GM19328 (cell line): ENCODE measurements at regions not wholly inside any gene's neighbourhood (a gene's known extent, or its start where the extent isn't known, plus 50 kb on each side); places are given as distances from the start of the nearest gene placed in this dataset.
"Not testable (repeated sequence)": the region's sequence is repeated elsewhere in the genome, so short reads cannot be mapped to it uniquely, and the experiment has no call there.

Experiments used
- ATAC-seq: cut with Tn5 transposase; IDR thresholded peaks from one replicate; pipeline ENCODE4 v1.9.1; 2021; ENCODE audit warnings: mild to moderate bottlenecking, moderate library complexity; ENCODE audit not compliant: unreplicated experiment

DNA sequence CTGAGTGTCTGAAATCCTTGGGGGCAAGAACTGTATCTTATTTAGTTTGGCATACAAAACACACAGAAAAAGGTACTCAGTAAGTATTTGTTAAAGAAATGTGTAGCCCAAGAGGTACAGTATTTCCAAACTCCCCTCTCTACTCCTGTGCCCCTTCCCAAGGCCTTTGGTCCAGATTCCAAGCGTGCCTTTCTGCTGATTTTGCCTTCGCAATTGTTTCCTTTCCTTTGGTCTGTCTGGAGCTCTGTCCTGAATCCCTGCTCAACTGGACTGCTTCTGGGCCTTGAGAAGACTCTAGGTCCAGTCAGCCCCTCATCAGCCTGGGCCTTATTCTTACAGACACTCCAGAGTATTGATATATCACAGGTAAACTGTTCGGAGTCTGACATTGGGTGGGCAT, 122.2 kb upstream of the SYNCRIP start:
- no peak for ATAC-seq

DNA sequence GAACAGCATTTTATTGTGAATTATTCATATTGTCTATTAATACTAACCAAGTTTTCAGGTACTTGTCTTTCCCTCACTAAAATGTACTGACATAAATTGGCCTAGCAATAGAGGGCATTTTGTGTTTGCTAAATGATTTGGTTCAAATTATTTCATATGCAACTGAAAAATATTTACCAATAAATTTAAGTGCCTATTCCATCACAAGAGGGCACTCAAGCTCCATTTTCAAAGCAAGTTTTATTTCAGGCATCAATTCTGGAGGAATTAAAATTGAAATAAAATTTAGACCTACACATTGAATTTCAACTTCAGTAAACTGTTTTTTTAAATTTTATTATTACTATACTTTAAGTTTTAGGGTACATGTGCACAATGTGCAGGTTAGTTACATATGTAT, 114.3 kb upstream of the SYNCRIP start:
- ATAC-seq, result no peak

DNA sequence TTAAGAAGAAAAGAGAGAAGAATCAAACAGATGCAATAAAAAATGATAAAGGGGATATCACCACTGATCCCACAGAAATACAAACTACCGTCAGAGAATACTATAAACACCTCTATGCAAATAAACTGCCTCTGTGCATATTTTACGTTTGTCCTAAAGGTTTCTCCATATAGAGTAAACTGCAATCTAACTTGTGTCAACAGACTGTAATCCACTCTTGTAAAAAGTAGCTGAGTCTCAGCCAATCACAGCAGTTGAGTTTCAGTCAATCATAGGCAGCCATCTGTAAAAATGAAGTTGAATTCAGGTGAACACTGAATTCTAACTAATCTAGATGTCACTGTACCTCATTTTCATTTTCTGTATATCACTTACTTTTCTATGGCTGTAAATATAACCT, 112.2 kb upstream of the SYNCRIP start:
- ATAC-seq, result no peak

- ATAC-seq, result no peak
Observed at GRCh38 chr6:85752602-85753001, 109.9 kb upstream of the SYNCRIP start.

DNA sequence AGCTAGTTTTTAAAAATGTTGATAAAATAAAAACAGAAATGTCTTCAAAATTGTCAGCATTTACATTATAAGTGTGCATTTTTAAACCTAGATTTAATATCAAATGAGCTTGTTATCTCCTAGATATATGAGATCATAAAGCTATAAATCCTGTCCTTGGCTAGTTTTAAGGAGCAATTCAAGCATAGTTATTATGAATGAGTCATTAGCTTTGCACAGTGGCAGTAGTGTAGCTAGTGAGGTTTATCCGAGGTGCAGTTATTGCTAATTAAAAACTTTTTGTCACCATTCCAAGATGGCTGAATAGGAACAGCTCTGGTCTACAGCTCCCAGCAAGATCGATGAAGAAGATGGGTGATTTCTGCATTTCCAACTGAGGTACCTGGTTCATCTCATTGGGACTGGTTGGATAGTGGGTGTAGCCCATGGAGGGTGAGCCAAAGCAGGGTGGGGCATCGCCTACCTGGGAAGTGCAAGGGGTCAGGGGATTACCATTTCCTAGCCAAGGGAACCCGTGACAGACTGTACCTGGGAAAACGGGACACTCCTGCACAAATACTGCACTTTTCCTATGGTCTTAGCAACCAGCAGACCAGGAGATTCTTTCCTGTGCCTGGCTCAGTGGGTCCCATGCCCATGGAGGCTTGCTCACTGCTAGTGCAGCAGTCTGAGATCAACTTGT, 108.8 kb upstream of the SYNCRIP start:
- no peak for ATAC-seq

DNA sequence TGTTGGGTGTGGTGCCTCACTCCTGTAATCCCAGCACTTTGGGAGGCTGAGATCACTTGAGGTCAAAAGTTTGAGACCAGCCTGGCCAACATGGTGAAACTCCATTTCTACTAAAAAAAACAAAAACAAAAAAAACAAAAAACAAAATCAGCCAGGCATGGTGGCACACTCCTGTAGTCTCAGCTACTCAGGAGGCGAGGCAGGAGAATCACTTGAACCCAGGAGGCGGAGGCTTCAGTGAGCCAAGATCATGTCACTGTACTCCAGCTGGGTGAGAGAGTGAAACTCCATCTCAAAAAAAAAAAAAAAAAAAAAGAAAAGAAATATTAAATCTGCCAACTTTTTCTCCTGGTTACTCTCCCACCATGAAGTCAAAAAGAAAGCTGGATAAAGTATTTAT, 107.5 kb upstream of the SYNCRIP start:
- not testable (repeated sequence) for ATAC-seq

DNA sequence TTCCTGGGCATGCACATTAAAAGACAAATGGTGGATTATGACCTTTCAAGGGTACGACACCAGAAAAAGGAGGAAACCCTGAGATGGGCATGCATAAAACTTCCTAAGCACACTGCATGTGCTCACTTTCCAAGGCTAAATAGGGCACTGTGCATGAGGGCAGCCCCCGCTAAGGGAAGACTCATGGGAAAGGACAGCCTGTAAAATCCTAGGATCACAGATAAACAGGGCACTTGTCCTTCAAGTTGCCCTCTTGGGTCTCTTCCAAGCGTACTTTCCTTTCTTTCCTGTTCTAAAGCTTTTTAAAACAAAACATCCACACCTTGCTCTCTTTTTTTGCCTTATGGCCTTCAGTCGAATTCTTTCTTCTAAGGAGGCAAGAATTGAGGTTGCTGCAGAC, 106.5 kb upstream of the SYNCRIP start:
- ATAC-seq, result no peak

GRCh38 chr6:85747666-85748065, 105.0 kb upstream of the SYNCRIP start:
- ATAC-seq, result no peak

DNA sequence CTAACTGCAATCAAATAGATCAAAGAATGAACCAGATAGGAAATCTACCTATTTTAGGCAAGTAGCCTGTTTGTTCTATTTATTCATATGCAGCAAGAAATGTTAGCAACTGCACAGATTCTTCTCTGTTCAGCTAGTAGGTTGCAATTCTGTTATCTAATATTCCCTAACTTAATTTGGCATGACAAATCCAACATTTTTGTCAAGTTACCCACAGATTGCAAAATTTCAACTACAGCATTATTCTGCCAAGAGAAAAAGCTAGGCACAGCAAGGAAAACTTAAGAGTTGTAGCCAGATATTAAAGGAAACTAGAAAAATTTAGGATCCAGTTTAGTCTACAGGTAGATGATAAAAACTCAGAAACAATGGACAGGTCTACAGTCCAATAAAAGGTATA, 104.4 kb upstream of the SYNCRIP start:
- no peak for ATAC-seq

GRCh38 chr6:85744433-85744970, 101.8 kb upstream of the SYNCRIP start:
- no peak for ATAC-seq

DNA sequence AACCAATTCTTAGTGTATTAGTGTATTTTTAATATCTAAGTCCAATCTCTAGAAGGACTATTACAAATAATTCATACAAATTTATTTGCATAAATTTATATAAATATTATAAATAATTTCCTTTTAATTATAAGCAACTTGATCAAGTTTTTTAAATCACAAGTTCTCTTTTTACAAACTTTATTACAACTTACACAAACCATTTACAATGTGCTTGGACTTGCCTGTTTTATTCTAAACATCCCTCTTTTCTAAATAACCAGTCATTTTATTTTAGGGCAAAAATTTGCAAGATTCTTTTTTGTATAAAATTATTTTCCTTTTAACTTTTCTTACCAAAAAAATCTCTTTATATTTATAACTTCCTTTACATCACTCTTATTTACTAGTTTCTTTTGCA, 83.5 kb upstream of the SYNCRIP start:
- ATAC-seq, result no peak

GRCh38 chr6:85715797-85716196, 73.1 kb upstream of the SYNCRIP start:
- ATAC-seq, result no peak

DNA sequence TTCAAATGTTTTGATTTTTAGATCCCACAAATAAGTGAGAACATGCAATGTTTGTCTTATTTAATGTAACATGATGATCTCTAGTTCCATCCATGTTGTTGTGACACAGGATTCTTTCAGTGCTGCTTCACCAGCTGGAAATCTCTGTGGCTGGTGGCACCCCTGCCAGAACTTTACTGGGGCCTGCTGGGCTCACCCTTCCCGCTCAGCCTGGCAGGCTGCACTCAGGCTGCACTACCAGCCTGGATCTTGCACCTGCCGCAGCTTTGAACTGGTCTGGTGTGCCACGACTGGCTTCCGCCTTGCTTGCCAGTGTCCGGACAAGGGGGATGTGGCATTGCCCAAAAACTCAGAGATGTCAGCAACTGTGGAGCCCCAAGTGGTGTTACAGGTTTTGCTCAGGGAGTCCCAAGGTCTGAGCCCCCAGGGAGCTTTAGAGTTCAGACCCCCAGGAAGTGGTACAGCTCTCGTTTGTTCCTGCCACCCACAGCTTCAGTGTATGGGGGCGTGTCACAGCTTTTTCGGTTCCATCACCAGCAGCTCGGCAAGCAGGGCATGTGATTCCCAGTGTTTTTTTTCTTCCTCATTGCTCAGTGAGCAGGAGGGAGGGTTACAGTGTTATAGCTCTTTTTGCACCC, 72.3 kb upstream of the SYNCRIP start:
- no peak for ATAC-seq

DNA sequence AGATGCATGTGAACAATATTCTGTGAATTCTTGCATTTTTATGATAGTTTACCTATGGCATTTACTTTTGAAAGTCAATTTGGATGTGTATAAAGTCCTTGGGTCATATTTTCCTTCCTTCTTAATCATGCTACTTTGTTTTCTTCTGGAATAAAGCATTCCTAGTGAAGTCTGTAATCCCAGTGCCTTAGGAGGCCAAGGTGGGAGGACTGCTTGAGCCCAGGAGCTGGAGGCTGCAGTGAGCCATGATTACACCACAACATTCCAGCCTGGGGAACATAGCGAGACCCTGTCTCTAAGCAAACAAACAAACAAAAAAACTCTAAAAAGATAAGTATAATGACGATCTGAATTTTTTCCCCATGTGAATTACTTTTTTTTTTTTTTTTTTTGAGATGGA, 69.7 kb upstream of the SYNCRIP start:
- ATAC-seq, result no peak

- ATAC-seq, result not testable (repeated sequence)
Observed at GRCh38 chr6:85707515-85708145, 64.9 kb upstream of the SYNCRIP start.

DNA sequence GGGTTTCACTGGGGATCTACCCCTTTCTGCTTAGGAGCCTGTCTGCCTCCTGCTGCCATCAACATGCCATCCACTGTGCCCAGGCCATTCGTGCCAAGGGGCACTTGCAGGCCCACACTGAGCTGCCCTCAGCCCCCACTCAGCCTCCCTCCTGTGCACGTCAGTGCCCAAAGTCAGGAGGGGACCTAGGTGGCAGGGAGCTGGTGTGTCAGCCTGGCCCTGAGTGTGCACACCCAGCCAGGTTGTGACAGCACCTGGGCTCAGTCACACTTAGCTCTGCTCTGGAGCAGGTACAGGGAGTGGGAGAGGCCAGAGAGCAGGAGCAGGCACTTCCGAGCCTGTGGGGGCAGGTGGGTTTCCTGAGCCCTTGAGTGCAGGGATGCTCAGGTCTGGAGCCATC, 63.6 kb upstream of the SYNCRIP start:
- no peak for ATAC-seq

DNA sequence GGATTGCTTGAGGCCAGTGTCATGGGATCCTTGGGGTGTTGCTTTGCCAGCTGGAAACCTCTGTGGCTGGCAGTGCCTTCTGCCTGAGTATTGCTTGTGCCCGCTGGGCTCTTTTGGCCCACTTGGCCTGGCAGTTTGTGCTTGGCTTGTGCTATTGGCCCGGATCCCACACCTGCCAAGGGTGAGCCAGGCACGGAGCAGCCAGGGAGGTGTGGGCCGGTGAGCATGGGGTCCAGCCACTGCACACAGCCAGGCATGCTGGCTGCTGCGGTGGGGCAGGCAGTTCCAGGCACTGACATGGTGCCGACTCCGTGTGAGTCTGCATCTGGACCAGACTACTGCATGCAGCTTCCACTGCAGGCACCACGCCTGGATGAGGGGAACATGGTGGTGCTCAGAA, 62.5 kb upstream of the SYNCRIP start:
- ATAC-seq, result no peak

DNA sequence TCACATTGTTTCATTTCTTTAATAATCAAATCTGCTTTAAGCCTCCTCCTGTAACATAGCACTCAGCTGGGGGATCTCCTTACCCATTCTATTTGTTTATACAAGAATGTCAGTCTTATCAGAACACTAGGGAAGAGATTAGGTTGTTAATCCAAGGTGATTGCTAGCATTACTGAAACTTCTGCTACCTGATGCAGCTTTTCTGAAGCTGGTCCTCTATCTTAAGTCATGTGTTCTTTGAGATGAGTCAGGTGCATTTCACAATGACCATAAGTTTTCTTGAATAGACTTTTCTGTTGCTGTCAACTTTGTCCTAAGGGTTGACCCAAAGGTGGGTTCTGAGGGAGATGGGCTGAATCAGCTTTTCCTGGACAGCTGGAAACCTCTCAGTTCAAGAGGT, 60.7 kb upstream of the SYNCRIP start:
- ATAC-seq, result no peak
